ENCODE measurements at regions not wholly inside any gene's neighbourhood (a gene's known extent, or its start where the extent isn't known, plus 50 kb on each side); places are given as distances from the start of the nearest gene placed in this dataset.

DNA sequence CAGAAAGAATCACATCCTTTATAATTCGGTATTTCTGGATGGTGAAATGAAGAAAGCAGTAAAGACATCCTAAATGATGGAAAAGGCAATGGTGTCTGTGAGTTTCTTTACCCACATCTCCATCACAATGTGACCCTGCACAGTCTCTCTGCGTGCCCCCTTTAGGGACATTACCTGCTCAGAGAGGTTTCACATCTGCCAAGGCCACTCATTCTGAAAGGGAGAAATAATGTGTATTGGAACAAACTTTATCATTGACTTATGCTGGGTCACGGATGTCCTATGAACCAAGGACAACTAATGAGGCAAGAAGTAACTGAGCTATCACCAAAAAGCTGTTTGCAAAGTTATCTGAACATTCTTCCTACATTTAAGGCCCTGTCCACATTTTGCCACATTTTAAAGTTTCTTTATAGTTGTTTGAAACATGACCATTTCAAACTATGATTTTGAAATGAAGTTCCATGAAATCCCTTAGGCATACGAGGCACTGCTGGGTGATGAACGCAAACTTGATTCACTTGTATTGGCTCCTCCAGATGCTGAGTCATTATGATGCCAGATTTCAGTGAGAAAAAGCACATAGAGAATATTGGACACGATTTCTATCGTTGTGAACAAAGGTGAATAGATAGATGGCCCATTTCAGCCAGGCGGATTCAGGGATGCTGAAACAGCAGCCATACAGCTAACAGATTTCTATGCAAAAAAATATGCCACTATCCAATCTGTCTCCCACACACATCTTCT lies 63.5 kb upstream of the HMGB1 start:
- TF ChIP-seq NFE2L2 (IDR thresholded peaks at IDR 0.05; ENCODE audit: low read depth, low read length) (peak; percentile 76), POLR2A (IDR thresholded peaks at IDR 0.05; ENCODE audit: low read depth, low read length) (no peak), SMC3 (IDR thresholded peaks at IDR 0.05; ENCODE audit: low read depth, low read length) (no peak), BHLHE40 (IDR thresholded peaks at IDR 0.05; ENCODE audit: low read depth, low read length) (no peak), RAD21 (IDR thresholded peaks at IDR 0.05; ENCODE audit: low read length) (no peak), RFX5 (IDR thresholded peaks at IDR 0.05; ENCODE audit: low read depth, low read length) (no peak), MXI1 (IDR thresholded peaks at IDR 0.05; ENCODE audit: borderline replicate concordance, low read depth, low read length) (no peak), CHD1 (IDR thresholded peaks at IDR 0.05; ENCODE audit: low read depth, low read length) (no peak), RCOR1 (IDR thresholded peaks at IDR 0.05; ENCODE audit: insufficient replicate concordance, low read length) (no peak), FOS (IDR thresholded peaks at IDR 0.05; ENCODE audit: low read depth, low read length) (no peak), CEBPB (IDR thresholded peaks at IDR 0.05; ENCODE audit: low read depth, low read length) (no peak)
- TF ChIP-seq, protein P1, sequence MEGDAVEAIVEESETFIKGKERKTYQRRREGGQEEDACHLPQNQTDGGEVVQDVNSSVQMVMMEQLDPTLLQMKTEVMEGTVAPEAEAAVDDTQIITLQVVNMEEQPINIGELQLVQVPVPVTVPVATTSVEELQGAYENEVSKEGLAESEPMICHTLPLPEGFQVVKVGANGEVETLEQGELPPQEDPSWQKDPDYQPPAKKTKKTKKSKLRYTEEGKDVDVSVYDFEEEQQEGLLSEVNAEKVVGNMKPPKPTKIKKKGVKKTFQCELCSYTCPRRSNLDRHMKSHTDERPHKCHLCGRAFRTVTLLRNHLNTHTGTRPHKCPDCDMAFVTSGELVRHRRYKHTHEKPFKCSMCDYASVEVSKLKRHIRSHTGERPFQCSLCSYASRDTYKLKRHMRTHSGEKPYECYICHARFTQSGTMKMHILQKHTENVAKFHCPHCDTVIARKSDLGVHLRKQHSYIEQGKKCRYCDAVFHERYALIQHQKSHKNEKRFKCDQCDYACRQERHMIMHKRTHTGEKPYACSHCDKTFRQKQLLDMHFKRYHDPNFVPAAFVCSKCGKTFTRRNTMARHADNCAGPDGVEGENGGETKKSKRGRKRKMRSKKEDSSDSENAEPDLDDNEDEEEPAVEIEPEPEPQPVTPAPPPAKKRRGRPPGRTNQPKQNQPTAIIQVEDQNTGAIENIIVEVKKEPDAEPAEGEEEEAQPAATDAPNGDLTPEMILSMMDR (conservative IDR thresholded peaks at IDR 0.05; ENCODE audit: low read depth, low read length): no peak
- TF ChIP-seq, protein P2, sequence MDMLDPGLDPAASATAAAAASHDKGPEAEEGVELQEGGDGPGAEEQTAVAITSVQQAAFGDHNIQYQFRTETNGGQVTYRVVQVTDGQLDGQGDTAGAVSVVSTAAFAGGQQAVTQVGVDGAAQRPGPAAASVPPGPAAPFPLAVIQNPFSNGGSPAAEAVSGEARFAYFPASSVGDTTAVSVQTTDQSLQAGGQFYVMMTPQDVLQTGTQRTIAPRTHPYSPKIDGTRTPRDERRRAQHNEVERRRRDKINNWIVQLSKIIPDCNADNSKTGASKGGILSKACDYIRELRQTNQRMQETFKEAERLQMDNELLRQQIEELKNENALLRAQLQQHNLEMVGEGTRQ (IDR thresholded peaks at IDR 0.05; ENCODE audit: low read depth, low read length): no peak
